HG03039 (cell line): ENCODE measurements at regions not wholly inside any gene's neighbourhood (a gene's known extent, or its start where the extent isn't known, plus 50 kb on each side); places are given as distances from the start of the nearest gene placed in this dataset.

ENCODE experiments used
- ATAC-seq: cut with Tn5 transposase; IDR thresholded peaks from one replicate; pipeline ENCODE4 v1.9.1; 2021; ENCODE audit warnings: mild to moderate bottlenecking, moderate library complexity; ENCODE audit not compliant: unreplicated experiment

DNA sequence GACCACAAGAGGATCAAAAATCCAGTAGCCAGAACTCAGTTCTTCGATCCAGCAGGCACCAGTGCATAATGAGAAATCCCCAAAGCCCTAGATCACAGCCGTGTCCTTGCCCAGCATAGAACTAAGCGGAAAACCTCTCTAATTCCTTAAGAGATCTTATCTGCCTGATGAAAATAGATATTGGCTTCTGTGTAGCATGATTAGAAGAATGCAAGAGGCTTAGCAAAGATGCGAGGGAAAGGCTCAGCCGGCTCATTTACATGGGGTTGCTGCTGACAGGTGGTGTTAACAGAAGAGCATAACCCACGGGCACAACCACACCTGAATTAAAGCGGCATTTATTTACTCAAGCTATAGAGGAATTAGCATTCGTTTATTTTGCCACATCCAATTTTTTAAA lies 400.0 kb upstream of the ADAMTS16 start:
- no peak for ATAC-seq

DNA sequence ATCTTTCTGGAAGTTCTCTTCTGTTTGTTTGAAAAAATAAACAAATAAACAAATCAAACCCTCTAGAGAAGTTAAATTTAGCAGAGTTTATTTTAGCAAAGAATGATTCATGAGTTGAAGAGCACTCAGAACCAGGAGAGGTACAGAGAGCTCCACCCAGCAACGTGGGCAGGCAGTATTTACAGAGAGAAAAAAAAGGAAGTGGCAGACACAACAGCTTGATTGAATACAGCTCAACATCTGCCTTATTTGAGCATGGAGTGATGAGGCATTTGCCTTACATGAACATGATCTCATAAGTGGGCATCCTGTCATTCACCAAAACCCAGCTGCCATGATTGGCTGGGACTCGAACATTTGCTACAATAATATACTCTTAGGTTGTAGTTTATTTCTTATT lies 381.6 kb upstream of the ADAMTS16 start:
- ATAC-seq: no peak

DNA sequence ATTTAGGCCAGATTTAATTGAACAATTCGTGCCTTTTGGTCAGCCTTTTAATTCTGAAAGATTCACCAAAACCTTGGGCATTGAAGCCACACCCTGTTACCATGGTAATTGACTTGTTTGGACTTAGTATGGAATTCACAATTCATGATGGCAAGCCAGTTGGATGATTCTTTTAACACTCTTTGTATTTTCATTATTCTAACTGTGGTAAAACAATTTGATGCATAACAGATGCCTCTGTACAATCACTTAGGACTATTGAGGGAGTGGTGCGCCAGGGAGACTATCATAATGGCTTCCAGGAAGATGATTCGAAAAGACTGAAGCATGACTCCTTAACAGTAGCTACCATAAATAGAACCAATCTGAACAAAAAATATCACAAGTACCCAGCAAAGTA lies 381.1 kb upstream of the ADAMTS16 start:
- no peak for ATAC-seq

DNA sequence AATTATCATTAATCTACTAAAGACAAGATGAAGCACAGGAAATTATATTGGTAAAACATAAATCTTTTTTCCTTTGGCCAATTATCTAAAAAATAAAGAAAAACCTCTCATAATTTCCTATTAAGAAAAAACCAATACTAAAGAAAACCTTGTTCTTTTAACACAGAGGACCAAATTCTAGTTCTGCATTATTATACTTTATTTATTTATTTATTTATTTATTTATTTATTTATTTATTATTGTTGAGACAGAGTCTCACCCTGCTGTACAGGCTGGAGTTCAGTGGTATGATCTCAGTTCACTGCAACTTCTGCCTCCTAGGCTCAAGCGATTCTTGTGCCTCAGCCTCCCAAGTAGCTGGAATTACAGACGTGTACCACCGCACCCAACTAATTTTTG lies 377.8 kb upstream of the ADAMTS16 start:
- no peak for ATAC-seq

DNA sequence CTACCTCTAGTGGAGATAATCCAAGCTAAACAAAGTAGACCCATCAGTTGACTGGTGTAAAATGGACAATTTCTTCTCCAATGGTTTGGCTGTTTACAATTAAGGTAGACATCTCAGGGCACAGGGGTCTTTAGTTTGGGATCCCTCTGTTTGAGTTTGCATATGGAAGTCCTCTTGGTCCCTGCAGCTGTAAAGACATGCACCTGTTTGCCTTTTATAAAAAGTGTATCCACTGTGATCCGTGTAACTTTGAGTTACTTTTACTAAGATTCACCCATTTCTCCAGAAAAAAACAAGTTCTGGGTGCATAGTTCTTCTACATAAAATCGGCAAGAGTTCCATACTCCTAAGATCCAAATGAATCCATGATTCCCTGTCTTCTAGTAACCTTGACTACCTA lies 374.7 kb upstream of the ADAMTS16 start:
- ATAC-seq: no peak

DNA sequence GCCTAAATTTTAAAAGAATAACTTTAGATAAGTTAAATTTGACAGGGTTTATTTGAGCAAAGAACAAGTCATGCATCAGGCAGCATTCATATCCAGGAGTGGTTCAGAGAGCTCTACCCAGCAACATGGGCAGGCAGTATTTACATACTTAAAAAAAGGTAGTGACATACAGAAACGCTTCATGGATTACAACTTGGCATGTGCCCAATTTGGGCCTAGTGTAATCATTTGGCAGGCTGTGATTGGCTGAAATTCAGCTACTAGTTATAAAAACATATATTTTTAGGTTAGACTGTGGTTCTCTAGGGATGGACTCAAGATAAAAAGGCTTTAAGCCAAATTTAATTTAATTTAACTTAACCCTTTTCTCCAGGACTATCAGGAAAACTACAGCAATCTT lies 374.0 kb upstream of the ADAMTS16 start:
- ATAC-seq: no peak

DNA sequence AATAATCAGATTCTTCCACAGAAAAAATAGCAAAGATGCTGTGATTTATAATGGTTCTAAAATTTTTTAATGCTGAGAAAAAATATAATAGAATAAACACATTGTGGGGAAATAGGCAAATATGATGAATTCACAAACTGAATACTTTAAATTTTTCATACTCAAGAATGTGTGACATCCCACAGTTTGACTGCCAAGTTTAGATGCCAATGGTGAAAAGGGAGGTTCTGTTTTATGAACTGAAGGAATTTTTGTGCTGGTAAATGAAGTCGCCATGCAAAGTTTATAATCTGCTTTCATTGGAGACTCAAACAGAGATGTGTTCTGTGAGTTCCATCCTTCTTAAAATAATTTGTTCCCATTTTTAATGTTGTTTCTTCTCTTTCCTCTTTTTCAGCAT lies 367.5 kb upstream of the ADAMTS16 start:
- ATAC-seq: no peak

DNA sequence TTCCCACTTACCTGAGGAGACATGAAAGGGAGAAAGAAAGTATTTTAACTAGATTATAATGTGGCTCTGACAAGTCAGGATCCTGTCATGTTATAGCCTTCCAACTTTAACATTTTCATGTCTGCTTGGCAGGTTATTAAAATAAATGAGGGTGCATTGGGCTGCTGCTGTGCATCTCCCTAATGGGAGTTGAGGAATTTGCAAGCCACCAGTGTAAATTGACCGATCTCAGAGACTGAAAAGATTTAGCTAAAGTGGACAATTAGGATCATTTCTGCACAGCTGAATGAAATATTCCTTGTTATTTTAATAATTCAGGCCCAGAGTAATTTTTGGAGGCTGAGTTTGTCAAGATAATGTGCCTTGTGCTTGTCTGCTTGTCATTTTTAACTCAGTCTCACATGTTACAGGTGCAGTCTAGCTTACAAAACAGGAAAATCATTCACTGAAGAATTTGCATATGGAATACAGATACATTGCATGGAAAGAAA lies 366.3 kb upstream of the ADAMTS16 start:
- ATAC-seq: no peak

DNA sequence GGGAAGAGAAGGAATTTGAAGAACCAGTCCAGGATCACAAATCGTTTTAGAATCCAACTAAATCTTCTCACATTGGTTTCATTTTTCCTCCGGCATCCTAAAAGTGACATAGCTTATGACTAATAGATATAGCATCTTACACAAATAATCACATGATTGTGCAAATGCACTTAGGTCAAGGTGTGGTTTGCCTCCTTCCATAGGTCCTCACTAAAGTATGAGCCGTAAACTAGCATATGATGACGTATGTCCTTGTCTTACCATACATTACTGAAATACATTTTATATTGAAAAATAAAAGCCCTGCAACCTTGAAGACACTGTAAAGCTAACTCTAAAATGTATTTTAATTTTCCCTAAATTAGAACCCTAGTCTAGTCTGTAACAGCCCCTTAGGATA lies 362.7 kb upstream of the ADAMTS16 start:
- no peak for ATAC-seq

DNA sequence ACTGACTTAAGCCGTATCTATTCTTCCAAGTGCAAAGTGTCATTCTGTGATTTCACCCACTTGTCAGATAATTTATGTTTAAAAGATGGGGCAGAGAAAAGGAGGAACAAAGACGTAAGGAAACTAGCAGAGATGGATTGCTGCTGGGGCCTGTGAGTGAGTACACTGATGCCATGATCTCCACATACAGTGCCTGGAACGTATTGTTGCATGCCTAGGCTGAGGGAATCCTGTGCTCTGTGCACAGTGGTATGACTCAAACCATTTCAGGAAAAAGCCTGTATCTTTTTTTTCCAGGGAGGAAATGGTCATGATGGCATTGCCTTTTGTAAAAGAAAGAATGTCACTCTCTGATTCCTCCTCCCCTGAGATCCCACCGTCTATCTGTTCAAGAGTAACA lies 359.5 kb upstream of the ADAMTS16 start:
- no peak for ATAC-seq

DNA sequence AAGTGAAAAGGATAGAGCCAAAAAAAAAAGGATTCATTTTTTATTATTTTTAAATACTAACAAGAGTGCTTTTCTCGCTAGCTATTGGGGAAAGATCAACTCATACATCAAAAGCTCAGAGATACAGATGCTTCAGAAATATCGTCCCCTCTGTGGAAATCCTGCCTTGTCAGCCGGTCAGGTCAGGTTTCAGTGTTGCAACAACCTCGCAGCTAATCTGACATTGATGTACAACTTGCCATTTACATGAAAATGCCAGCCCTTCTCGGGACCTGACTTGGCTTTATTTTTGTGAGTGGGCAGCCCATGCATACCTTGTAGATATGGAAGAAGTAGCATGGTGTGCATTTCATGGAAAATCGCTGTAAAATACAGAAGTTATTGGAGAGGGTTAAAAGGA lies 358.8 kb upstream of the ADAMTS16 start:
- ATAC-seq: no peak

DNA sequence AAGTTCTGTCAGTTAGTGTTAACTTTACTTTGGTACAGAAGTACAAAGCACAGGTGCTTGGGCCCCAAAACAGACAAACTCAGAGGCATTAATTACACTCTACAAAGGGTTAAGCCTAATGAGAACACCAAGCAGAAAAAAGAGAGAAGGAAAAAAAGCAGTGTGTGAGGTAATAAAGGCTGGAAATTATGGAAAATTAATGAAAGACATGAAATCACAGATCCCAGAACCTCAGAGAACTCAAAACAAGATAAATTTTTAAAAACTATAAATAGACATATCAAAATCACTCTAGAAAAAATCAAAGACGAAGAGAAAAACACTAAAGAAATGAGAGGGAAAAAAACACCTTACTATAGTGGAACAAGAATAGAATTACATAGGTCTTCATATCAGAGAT lies 354.2 kb upstream of the ADAMTS16 start:
- ATAC-seq: no peak

DNA sequence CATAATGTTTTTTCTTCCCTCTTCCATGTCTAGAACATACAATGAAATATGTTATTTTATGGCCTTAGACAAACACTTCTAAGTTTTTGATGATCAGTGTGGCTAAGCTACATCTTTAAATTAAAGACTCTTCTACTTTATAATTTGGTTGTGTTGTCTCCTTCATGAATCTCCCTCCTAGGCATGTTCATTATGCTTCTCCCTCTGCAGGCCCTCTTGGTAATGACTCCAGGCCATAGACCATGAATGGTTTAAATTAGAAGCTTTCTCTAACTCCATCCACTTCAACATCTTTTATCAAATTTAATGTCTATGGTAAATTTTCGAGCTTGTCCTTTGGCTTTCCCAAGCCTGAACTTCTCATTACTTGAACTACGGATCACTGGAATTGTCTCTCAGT lies 342.7 kb upstream of the ADAMTS16 start:
- ATAC-seq: no peak

DNA sequence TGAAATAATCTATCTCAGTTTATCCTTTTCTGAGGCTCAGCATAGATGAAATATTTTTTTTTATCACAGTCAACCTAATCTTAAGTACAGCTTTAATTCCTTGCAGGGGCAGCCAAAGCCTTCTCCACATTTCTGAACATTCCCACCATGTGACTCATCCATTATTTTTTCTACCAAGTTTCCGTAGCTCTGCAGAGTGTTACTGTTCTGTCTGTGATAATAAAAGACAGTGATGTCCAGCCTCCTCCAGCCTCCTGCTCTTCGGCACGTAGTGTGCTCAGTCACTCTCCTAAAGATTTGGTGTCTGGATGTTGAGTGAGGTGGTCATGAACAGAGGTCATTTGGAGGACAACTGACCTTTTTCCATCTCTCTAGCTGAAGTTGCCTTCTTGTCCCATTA lies 338.1 kb upstream of the ADAMTS16 start:
- no peak for ATAC-seq

DNA sequence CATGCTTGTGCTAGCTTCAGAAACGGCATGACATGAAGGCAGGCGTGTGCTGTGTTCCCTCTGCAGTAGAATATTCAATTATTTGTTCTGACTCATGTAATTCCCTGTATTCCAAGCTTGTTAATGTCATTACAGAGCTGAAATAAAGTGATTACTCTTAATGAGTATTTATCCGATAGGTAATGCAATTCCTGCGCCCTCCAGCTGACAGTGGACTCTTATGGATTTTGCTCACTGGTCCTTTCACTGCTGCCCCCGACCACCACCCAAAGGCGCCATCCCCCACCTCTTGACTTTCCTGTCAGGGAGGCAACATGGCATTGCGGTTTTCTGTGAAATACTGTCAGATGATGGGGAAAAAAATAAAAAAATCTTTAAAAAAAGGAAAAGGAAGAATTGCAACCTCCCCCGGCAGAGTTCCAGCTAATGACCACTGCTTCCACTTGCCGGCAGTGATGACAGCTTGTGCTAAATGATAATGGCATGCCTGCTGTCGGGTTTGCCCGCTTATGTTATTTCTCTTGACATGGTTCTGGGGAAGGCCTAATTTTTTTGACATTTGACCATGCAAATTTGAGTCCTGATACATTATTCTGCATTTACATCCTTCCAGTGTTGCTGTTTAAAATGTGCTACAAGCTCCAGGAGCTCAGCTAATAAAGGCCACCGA lies 335.3 kb upstream of the ADAMTS16 start:
- no peak for ATAC-seq

DNA sequence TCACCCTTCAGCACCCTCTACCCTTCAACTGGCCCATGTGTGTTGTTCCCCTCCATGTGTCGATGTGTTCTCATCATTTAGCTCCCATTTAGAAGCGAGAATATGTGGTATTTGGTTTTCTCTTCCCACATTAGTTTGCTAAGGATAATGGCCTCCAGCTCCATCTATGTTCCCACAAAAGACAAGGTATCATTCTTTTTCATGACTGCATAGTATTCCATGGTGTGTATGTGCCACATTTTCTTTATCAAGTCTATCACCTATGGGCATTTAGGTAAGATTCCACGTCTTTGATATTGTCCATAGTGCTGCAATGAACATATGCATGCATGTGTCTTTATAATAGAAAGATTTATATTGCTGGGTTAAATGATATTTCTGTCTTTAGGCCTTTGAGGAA lies 325.1 kb upstream of the ADAMTS16 start:
- ATAC-seq: no peak

DNA sequence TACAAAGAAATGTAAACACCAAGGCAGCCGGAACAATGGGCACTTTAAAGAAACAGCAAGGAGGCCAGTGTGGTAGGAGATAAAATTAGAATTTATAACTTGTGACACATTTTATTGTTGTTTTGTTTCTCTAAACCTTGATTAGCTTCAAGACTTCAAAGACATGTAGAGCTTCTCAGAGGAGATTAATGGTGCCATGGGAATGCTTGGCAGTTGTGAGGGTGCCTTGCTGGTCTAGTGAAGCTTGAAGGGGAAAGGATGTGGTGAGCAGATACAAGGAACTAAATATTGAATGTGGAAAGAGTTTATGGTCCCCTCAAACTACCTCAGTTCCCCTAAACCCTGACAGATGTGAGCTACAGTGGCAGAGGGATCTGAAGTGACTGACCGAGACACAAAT lies 322.4 kb upstream of the ADAMTS16 start:
- no peak for ATAC-seq

DNA sequence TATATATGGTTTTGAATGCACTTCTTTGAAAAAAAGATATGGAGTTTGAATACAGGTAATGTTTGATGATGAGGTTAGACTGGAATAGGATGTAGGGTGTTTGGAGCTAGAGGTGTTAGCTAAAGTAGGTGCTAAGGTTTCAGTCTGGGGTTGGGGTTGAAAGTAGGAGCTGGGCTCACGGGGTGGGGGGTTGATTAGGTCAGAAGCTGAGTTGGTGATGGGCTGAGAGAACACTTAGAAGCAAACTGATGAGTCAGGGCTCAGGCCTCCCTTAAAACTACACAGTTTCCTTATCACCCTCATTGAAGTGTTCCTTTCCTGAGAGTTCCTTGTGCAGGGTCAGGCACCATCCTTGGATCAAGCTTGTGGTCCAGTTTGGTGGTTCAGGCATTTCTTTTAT lies 308.8 kb upstream of the ADAMTS16 start:
- no peak for ATAC-seq

DNA sequence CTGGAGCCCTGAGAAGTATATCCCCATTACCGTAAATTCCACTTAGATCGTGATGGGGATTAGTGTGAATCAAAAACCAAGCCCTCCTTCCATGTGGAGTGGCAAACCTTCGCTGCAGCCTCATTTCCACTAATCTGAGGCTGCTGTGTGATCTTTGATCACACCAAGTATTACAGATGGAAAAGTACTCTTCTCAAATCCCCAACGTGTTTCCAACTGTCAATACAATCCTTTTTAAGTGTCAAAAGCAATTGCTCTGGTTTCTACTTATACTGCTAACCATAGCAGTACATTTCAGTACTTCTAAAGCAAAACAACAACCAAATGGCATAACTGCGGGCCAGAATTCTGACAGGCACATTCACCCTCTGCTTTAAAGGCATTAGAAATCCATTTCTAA lies 307.7 kb upstream of the ADAMTS16 start:
- ATAC-seq: no peak

DNA sequence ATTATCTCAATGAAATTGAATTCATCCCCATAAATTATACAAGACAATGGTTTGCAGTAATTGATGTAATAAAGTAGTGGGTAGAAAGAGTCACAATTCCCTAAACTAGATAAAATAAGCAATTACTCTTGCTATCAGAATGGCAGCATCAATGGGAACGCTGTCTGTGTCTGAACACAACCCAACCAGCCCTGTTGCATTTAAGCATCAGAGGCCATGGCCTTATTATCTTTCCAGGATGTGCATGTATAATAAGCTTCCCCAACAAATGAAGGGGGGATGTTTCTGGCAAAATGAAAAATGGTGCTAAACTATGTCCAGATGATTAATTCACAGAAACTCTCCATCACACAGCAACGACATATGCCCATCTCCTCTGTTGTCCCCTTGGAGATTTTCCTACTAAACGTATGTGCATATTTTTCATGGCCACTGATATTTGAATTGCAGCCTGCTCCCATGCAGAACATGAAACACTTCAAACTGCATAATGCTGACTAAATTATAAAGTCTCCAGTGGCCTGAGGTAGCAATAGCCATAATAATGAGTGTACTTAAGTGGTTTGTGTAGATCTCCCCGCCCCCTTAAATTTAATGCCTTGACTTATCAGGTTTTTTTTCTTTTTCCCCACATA lies 306.9 kb upstream of the ADAMTS16 start:
- ATAC-seq: no peak

DNA sequence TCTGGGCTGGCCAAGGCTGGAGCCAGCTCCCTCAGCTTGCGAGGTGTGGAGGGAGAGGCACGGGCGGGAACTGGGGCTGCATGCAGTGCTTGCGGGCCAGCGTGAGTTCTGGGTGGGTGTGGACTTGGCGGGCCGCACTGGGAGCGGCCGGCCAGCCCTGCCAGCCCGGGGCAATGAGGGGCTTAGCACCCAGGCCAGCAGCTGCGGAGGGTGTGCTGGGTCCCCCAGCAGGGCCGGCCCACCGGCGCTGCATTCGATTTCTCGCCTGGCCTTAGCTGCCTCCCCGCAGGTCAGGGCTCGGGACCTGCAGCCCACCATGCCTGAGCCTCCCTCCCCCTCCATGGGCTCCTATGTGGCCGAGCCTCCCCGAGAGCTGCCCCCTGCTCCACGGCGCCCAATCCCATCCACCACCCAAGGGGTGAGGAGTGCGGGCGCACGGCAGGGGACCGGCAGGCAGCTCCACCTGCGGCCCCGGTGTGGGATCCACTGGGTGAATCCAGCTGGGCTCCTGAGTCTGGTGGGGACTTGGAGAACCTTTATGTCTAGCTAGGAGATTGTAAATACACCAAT lies 302.6 kb upstream of the ADAMTS16 start:
- no peak for ATAC-seq

DNA sequence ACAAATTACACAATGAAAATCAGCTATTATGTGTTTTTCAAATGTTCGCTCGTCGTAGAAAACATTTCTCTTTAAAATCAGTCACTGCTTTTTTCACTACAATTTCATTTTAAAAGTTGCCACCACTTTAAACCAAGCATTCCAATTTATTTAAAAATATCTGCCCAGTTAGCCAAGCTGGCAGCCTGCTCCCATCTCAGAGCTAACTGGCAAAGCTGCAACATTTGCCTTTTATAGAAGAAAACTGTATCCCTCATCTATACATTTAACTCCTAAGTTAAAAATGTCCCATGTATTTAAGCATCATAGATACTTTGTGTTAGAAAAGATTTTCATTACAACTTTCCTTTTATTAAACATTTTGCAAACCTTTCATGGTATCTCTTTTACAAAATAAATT lies 294.9 kb upstream of the ADAMTS16 start:
- no peak for ATAC-seq

DNA sequence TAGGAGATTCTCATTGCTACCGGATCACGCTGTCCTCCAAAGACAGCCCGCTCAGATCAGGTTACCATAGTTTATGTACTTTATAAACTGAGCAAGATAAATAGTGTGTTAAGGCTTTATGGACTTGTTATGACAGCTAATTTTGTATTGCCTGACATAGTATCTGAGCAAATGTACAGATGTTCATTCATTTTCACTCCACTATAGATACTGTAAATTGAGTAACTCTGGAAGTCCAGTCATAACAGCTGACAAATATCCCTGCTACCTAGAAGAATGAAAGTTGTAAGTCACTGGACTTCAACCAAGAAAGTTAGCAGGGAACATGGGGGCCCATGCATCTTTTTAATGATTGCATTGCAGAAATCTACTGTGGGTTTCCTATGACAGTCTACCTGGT lies 292.4 kb upstream of the ADAMTS16 start:
- ATAC-seq: no peak
